ENCODE measurements at regions not wholly inside any gene's neighbourhood (a gene's known extent, or its start where the extent isn't known, plus 50 kb on each side); places are given as distances from the start of the nearest gene placed in this dataset.

DNA sequence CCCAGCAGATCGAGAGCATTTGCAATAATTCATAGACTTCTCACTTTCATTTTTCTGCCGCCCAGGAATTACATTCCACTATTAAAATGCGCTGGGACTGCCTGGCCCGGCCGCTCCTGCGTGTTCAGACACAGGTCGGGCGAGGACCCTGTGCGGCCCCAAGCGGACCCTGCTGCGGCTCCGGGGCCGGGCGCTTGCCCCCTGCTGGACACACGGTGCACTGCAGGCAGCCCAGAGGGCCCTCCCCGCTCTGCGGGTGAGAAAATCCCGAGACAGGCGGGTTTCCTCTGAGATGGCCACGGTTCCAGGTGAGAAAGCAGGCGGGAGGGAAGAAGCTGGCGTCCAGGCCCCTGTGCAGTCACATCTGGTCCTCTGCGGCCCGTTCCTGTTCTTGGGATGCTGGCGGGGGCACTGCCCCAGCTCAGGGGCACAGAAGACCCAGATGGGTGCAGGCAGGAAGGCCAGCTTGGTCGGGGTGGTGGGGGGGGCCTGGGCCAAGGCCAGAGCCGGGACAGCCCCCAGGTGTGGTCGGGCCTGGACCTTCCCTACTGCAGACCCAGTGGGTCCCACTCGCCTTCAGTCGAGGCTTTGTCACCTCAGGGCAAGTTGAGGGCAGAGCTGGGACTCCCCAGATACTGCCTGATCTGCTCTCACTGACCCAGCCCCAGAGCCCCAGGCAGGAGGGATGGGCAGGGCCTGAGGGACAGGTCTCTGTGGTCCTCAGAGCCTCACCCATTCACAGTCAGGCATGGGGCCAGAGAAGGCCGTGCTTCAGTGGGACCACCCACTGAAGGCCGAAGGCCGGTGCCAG, 135.1 kb downstream of the FAM53A start (continued):
- TF ChIP-seq, protein P1, sequence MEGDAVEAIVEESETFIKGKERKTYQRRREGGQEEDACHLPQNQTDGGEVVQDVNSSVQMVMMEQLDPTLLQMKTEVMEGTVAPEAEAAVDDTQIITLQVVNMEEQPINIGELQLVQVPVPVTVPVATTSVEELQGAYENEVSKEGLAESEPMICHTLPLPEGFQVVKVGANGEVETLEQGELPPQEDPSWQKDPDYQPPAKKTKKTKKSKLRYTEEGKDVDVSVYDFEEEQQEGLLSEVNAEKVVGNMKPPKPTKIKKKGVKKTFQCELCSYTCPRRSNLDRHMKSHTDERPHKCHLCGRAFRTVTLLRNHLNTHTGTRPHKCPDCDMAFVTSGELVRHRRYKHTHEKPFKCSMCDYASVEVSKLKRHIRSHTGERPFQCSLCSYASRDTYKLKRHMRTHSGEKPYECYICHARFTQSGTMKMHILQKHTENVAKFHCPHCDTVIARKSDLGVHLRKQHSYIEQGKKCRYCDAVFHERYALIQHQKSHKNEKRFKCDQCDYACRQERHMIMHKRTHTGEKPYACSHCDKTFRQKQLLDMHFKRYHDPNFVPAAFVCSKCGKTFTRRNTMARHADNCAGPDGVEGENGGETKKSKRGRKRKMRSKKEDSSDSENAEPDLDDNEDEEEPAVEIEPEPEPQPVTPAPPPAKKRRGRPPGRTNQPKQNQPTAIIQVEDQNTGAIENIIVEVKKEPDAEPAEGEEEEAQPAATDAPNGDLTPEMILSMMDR (IDR thresholded peaks at IDR 0.05 in 2 of 3, conservative IDR thresholded peaks at IDR 0.05 in 1 of 3; ENCODE audit: insufficient read depth in 2 of 3, low read depth in 1 of 3, low read length in 3 of 3): peak; percentile 70 to 85 (median 82)
- TF ChIP-seq KLF16 (IDR thresholded peaks at IDR 0.05) (peak; percentile 43; the same call in 1 of the 2 replicates), IRF2 (CRISPR knock-in tag; IDR thresholded peaks at IDR 0.05) (0 out of 2 replicates have a peak, but pooled peaks have one; percentile 28), RB1 (IDR thresholded peaks at IDR 0.05; ENCODE audit: low read depth) (0 out of 2 replicates have a peak, but pooled peaks have one; percentile 31), SMC3 (conservative IDR thresholded peaks at IDR 0.05; ENCODE audit: insufficient read depth, low read depth, low read length) (peak; percentile 29; the same call in 1 of the 2 replicates)
- TF ChIP-seq, protein P2, sequence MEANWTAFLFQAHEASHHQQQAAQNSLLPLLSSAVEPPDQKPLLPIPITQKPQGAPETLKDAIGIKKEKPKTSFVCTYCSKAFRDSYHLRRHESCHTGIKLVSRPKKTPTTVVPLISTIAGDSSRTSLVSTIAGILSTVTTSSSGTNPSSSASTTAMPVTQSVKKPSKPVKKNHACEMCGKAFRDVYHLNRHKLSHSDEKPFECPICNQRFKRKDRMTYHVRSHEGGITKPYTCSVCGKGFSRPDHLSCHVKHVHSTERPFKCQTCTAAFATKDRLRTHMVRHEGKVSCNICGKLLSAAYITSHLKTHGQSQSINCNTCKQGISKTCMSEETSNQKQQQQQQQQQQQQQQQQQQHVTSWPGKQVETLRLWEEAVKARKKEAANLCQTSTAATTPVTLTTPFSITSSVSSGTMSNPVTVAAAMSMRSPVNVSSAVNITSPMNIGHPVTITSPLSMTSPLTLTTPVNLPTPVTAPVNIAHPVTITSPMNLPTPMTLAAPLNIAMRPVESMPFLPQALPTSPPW (CRISPR knock-in tag; IDR thresholded peaks at IDR 0.05): peak; percentile 66

All from K562 (cell line).